HG02852 (cell line): ENCODE measurements at regions not wholly inside any gene's neighbourhood (a gene's known extent, or its start where the extent isn't known, plus 50 kb on each side); places are given as distances from the start of the nearest gene placed in this dataset.

Experiments
- ATAC-seq: cut with Tn5 transposase; IDR thresholded peaks from one replicate; pipeline ENCODE4 v1.9.1; 2021; ENCODE audit warnings: mild to moderate bottlenecking, moderate library complexity; ENCODE audit not compliant: unreplicated experiment

DNA sequence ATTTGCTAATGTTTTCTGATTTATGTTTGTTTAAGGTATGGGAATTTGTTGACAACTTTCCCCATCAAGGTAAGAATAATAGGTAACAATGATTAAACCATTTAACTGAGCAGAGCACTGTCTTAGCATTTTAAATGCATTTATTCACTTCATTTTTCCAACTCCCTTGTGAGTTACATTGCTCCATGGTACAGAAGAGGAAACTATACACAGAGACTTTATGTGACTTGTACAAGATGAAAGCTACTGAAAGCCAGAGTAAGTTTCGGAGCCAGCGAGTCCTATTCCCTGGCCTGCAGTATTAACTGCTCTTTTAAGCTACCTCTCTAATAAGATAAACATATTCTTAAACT lies 708.8 kb downstream of the HDGFL1 start:
- no peak for ATAC-seq

DNA sequence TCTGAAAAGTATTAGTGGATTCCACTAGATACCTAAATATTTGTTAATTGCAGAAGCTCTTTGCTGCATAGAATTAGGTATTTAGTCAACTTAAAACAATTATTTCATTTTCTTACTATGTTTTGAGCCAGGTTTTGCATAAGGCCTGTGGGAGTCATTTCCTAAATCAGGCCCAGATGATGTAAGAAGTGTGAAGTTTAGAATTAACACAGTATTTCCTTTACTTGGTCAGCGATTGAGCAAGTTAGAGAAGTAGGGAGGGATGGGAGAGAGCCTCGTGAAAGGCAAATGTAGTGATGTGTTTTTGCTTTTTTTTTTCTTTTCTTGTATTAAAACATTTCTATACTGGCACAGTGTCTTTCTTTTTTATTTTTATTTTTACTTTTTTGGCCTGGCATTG lies 711.1 kb downstream of the HDGFL1 start:
- ATAC-seq, result no peak

DNA sequence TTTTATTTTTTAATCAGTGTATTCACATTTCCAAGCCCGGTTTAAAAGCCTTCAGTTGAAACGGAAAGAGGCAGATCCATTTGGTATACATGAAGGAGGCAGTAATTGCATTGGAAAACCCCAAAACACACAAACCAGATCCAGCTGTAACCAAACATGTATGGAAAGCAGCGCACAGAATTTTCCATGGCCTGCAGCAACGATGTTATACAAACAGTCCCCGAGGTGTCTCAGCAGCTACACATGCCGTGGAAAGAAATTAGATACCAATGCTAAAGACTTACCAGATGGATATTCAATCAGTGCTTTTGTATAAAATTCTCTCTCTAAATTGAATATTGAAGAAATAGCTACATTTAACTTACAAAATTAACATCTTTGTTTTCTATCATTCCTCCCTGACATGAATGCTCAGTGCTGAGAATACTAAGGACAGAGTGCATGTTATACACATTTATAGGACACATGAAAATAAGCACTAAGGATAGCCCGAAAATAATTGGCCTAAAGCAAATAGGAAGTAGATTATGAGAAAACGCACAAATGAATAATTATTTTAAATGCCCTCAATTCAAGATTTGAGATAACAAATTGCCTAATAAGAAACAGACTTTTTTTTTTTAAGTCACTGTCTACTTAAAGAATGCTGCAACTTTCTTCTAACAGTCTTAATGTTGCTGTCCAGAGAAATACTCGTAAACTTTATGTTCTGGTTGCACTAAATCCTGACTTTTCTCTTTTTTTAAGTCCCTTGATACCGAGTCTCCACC lies 713.1 kb downstream of the HDGFL1 start:
- no peak for ATAC-seq

- ATAC-seq, result no peak
Measured at GRCh38 chr6:23293653-23294052, 724.3 kb downstream of the HDGFL1 start.

DNA sequence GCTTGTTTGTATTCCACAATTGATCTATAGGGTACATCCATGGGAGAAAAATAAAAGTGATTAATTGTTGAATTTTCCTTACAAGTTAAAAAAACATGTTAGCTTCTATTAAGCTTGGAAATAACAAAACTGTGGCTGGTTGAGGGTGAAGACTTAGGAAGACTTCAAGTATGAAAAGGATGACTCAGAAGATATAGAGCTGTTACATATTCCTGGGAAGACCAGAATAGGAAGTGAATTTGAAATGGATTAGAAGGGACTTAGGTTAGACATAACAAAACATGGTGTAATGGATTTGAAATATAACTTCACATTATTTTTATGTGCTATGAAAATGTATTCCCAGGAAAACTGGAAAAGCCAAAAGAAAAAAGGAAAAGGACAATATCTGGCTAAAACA lies 732.2 kb downstream of the HDGFL1 start:
- no peak for ATAC-seq

- no peak for ATAC-seq
Measured at GRCh38 chr6:23302514-23302913, 733.1 kb downstream of the HDGFL1 start.

GRCh38 chr6:23305325-23305943 lies 736.1 kb downstream of the HDGFL1 start:
- ATAC-seq, result no peak

DNA sequence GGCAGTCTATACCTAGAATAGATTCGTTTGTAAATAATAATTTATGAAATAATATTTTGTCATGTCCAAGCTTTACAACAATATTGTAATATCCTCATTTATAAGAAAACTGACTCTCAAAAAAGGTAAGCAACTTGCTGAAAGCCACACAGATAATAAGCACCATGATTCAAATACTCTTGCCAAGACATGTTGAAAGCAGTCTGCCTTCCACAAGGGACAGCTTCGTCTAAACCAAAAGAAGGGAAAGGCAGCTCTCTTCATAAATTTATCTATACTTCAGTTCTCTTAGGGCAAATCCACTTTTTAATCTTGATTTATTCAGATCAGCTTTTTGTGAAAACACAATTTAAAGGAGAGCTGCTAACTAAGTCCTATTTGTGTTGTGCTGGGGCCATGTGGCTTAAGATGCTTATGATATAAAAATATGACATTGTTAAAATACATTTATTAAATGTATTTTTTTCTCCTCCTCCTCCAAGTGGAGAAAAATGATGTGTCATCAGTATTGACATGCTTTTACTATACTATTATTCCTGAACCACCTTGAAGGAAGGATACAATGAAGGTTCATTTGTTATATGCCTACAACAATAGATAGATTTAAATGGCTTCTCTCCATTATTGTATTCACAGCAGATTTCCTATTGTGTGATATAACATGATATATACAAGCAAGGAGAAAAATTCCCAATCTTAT lies 737.0 kb downstream of the HDGFL1 start:
- no peak for ATAC-seq

DNA sequence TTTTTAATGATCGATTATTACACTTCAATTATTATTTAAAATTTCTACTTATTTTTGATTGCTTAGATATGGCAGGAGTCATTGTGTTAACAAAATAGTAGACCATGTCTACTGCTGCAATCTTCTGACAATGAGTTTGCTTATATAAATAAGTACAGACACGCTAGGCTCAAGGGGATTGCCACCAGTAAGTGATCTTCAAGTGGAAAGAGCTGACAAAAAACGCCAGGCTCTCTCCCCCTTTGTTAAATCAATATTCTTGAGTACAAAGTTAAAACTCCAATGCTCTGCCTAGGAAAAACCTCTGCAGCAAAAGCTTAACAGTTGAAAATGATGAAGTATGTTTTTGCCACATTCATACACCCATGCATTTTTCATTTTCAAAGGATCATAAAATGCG lies 738.1 kb downstream of the HDGFL1 start:
- ATAC-seq, result no peak

DNA sequence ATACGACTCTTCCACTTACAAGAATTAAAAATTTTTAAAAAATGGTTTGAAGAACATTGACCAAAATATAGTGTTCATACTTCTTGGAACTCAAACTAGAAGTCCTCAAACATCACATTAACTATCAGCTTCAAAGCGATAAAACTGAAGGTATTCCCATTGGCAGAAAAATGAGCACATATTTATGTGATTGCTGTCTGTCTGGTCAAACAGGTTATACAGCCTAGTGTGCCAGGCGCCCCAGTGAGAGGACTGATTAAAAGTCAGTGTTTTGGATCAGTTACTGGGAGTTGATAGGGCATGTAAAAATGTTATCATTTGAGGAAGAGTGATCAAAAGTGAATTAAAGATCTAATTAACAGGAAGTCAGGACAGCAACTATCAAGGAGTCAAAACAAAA lies 738.8 kb downstream of the HDGFL1 start:
- no peak for ATAC-seq

DNA sequence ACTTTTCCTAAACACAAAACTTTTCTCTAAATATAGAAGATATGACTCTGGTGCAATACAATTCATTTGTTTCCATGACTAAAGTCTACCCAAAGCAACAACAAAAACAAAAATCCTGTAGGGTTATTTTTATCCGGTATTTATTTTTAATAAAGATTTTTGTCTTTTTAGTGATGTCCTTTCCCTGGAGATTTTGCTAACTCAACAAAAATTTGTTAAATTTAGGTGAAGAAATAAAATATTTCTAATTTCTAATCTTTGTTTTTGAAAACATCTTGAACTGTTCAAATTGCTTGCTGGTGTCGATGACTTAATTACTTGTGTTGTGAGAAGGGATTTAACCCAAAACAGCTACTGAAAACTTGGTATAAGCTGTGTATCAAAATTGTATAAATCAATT lies 741.8 kb downstream of the HDGFL1 start:
- no peak for ATAC-seq

- ATAC-seq, result no peak
Measured at GRCh38 chr6:23316131-23316530, 746.8 kb downstream of the HDGFL1 start.

DNA sequence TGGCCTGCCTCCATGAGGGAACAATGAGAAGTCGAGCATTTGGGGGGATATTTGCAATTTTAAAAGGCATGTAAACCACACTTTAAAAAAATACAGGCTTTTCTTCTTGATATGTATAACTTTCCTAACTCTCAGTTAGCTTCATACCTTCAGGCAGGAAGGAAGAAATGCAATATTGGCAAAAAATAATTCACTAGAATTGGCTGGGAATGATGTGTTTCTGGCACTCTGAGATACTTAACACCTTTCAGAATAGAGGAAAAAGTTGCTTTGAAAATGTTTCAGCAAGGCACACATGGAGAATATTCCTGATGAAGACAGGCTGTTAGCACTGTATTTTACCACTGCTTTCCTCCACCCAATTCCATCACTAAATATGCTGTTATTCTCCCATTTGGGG lies 747.6 kb downstream of the HDGFL1 start:
- no peak for ATAC-seq

- ATAC-seq, result no peak
Measured at GRCh38 chr6:23319582-23319981, 750.2 kb downstream of the HDGFL1 start.

GRCh38 chr6:23320471-23321015 lies 751.2 kb downstream of the HDGFL1 start:
- no peak for ATAC-seq

- no peak for ATAC-seq
Measured at GRCh38 chr6:23323897-23324296, 754.5 kb downstream of the HDGFL1 start.

- no peak for ATAC-seq
Measured at GRCh38 chr6:23325065-23325464, 755.7 kb downstream of the HDGFL1 start.

DNA sequence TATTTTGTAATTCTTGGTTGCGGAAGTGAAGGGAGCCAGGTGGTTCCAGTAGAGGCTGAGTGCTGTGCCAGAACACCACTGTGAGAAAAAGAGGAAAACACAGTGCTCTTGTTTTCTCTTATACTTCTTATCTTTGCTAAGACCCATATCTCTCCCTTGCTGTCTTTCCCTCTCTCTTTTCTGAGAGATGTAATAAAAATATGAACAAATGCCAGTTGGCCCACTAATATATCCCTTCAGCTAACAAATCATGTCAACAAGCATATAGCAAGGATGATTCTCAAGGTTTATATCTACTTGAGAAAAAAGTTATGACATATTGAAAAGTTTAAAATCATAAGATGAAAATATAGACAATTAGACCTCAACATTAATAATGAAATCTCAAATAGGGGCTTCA lies 758.3 kb downstream of the HDGFL1 start:
- no peak for ATAC-seq

DNA sequence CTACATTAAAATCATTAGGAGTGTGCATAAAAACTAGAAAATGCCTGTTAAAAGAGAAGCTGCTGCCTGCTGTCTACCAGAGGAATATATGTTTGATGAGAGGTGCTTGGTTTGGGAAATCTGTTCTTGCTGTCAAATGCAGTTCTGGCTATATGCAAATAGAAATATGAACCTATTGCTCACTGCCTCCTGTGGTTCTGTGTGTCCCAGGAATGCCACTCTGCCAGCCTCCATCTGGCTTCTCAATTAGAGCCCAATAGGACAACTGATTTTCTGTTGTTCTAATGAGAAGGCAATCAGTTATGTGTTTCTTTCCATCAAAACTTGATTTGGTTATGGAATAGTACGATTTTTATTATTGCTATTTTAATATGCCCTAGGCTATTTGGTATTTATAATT lies 759.7 kb downstream of the HDGFL1 start:
- no peak for ATAC-seq

DNA sequence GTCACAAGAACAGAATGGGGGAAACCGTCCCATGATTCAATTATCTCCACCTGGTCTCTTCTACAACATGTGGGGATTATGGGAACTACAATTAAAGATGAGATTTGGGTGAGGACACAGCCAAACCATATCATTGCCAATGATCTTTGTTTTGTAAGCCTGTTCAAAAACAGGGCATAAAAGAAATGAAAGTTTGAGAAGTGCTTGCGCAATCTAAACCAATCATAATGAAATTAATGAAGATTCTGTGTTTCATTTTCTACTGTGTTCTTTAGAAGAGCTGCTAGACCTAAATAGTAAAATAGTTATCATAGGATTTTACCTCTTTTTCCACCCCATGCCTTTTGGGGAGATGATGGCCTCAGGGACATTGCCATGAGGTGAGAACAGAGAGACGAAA lies 761.3 kb downstream of the HDGFL1 start:
- no peak for ATAC-seq

GRCh38 chr6:23334360-23334759 lies 765.0 kb downstream of the HDGFL1 start:
- ATAC-seq, result no peak

- no peak for ATAC-seq
Measured at GRCh38 chr6:23335894-23336293, 766.5 kb downstream of the HDGFL1 start.
